ENCODE measurements at regions not wholly inside any gene's neighbourhood (a gene's known extent, or its start where the extent isn't known, plus 50 kb on each side); places are given as distances from the start of the nearest gene placed in this dataset.
"Not testable (repeated sequence)": the region's sequence is repeated elsewhere in the genome, so short reads cannot be mapped to it uniquely, and the experiment has no call there.

- DNase-seq: no peak
Observed at GRCh38 chr3:25957026-25957425, 167.1 kb downstream of the OXSM start.

GRCh38 chr3:25960776-25961175 is 170.9 kb downstream of the OXSM start:
- DNase-seq: no peak

- DNase-seq: no peak
Observed at GRCh38 chr3:25962255-25962654, 172.4 kb downstream of the OXSM start.

GRCh38 chr3:25964141-25964540 is 174.3 kb downstream of the OXSM start:
- no peak for DNase-seq

GRCh38 chr3:25967385-25967784 is 177.5 kb downstream of the OXSM start:
- DNase-seq: no peak

- DNase-seq: no peak
Observed at GRCh38 chr3:25971736-25972135, 181.8 kb downstream of the OXSM start.

GRCh38 chr3:25973122-25973521 is 183.2 kb downstream of the OXSM start:
- no peak for DNase-seq

- no peak for DNase-seq
Observed at GRCh38 chr3:25982756-25983155, 192.9 kb downstream of the OXSM start.

- no peak for DNase-seq
Observed at GRCh38 chr3:25985621-25986020, 195.7 kb downstream of the OXSM start.

GRCh38 chr3:25992606-25993005 is 202.7 kb downstream of the OXSM start:
- DNase-seq: no peak

- DNase-seq: no peak
Observed at GRCh38 chr3:26004172-26004571, 214.3 kb downstream of the OXSM start.

GRCh38 chr3:26011276-26011675 is 221.4 kb downstream of the OXSM start:
- DNase-seq: no peak

GRCh38 chr3:26012241-26012745 is 222.4 kb downstream of the OXSM start:
- DNase-seq: no peak

- DNase-seq: no peak
Observed at GRCh38 chr3:26015752-26016151, 225.9 kb downstream of the OXSM start.

GRCh38 chr3:26018889-26019288 is 229.0 kb downstream of the OXSM start:
- no peak for DNase-seq

- DNase-seq: not testable (repeated sequence)
Observed at GRCh38 chr3:26024206-26024605, 234.3 kb downstream of the OXSM start.

GRCh38 chr3:26029321-26029720 is 239.4 kb downstream of the OXSM start:
- no peak for DNase-seq

- not testable (repeated sequence) for DNase-seq
Observed at GRCh38 chr3:26042126-26042525, 252.2 kb downstream of the OXSM start.

- no peak for DNase-seq
Observed at GRCh38 chr3:26049951-26050350, 260.1 kb downstream of the OXSM start.

GRCh38 chr3:26050776-26051175 is 260.9 kb downstream of the OXSM start:
- no peak for DNase-seq

GRCh38 chr3:26058901-26059321 is 269.0 kb downstream of the OXSM start:
- DNase-seq: no peak

GRCh38 chr3:26061947-26062346 is 272.1 kb downstream of the OXSM start:
- no peak for DNase-seq

- no peak for DNase-seq
Observed at GRCh38 chr3:26064297-26064696, 274.4 kb downstream of the OXSM start.

- no peak for DNase-seq
Observed at GRCh38 chr3:26068890-26069289, 279.0 kb downstream of the OXSM start.

GRCh38 chr3:26070854-26071253 is 281.0 kb downstream of the OXSM start:
- no peak for DNase-seq

GRCh38 chr3:26074080-26074479 is 284.2 kb downstream of the OXSM start:
- DNase-seq: no peak
